ENCODE measurements at regions not wholly inside any gene's neighbourhood (a gene's known extent, or its start where the extent isn't known, plus 50 kb on each side); places are given as distances from the start of the nearest gene placed in this dataset.
"Not testable (repeated sequence)": the region's sequence is repeated elsewhere in the genome, so short reads cannot be mapped to it uniquely, and the experiment has no call there.

GRCh38 chr2:111374734-111375133, 254.0 kb downstream of the BCL2L11 start:
- TF ChIP-seq, protein P1, sequence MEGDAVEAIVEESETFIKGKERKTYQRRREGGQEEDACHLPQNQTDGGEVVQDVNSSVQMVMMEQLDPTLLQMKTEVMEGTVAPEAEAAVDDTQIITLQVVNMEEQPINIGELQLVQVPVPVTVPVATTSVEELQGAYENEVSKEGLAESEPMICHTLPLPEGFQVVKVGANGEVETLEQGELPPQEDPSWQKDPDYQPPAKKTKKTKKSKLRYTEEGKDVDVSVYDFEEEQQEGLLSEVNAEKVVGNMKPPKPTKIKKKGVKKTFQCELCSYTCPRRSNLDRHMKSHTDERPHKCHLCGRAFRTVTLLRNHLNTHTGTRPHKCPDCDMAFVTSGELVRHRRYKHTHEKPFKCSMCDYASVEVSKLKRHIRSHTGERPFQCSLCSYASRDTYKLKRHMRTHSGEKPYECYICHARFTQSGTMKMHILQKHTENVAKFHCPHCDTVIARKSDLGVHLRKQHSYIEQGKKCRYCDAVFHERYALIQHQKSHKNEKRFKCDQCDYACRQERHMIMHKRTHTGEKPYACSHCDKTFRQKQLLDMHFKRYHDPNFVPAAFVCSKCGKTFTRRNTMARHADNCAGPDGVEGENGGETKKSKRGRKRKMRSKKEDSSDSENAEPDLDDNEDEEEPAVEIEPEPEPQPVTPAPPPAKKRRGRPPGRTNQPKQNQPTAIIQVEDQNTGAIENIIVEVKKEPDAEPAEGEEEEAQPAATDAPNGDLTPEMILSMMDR (IDR thresholded peaks at IDR 0.05) = not testable (repeated sequence)
- not testable (repeated sequence) for TF ChIP-seq POLR2A (IDR thresholded peaks at IDR 0.05)

All from esophagus squamous epithelium (tissue), 4 donors.